GM12874 (cell line): ENCODE measurements at regions not wholly inside any gene's neighbourhood (a gene's known extent, or its start where the extent isn't known, plus 50 kb on each side); places are given as distances from the start of the nearest gene placed in this dataset.

Source experiments
- TF ChIP-seq, protein P1 (sequence below): IDR thresholded peaks from 2 replicates; pipeline ENCODE4 v1.5.1; 2011; ENCODE audit warnings: low read depth, mild to moderate bottlenecking, control low read depth, low read length, moderate library complexity; ENCODE audit not compliant: insufficient read depth

DNA sequence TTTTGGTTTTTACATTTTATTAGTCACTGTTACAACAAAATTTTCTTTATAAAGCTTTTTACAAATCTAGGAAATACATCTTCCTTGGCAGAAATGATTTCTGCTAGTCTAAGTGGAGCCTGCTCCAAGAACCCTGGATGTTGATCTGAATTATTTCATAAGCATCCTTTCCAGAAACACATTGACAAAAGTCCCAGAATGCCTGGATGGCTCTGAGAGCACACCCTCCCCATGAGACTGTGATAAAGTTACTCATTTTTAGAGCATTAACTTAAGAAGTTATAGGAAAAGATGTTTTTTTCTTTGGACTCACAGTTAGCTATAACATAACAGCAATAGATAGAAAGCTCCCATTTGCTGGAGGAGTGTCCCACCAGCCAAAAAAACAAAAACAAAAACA lies 559.6 kb upstream of the SPRY2 start:
- TF ChIP-seq, protein P1, sequence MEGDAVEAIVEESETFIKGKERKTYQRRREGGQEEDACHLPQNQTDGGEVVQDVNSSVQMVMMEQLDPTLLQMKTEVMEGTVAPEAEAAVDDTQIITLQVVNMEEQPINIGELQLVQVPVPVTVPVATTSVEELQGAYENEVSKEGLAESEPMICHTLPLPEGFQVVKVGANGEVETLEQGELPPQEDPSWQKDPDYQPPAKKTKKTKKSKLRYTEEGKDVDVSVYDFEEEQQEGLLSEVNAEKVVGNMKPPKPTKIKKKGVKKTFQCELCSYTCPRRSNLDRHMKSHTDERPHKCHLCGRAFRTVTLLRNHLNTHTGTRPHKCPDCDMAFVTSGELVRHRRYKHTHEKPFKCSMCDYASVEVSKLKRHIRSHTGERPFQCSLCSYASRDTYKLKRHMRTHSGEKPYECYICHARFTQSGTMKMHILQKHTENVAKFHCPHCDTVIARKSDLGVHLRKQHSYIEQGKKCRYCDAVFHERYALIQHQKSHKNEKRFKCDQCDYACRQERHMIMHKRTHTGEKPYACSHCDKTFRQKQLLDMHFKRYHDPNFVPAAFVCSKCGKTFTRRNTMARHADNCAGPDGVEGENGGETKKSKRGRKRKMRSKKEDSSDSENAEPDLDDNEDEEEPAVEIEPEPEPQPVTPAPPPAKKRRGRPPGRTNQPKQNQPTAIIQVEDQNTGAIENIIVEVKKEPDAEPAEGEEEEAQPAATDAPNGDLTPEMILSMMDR, result no peak

DNA sequence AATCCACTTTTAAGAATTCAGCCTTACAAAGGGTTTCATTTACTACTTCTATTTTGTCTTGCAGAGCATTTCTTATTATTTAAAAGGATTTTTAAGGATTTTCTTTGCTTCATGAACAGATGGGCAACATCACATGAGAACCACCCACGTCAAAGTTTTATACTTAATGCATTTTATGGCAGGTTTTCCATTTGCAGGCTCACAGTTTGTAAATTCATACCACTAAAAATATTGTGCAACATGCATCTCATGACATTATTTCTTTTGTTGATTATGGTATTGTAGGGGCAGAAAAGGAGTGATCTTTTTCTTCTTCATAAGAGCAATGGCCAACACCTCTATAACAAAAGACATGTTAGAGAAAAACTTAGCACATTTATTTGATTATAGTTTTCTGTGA lies 554.0 kb upstream of the SPRY2 start:
- TF ChIP-seq, protein P1, result no peak

DNA sequence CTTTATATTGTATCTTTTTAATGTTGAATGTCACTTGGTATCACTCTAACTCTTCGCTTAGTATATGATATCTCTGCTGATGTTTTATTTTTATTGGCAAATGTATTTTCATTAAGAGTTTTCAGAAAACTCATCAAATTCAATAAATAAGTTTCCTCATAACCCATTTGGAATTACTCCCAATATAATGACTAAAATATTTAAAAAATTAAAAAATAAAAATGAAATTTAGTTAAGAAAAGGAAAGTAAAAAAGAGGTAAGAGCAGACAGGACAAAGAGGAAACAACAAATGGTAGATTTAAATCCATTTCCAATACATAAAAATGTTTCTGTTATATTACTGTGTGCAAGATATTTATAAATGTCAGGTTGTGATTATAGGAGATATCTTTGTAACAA lies 548.9 kb upstream of the SPRY2 start:
- TF ChIP-seq, protein P1, result no peak

DNA sequence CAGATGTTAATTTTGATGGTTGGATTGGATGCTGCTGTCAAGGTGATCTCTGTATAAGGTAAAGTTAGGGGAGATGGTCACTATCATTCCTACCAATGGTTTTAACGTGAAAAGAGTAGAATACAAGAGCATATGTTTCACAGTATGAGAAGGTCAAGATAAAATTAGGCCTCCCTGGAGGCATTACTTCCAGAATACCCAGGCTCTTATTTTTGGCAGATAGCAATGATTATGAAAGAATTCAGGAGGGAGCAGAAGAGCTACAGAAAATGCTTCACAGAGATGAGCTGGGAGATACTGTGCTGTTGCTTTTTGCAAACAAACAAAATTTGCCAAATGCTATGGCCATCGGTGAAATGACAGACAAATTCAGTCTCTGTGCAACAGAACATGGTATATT lies 547.5 kb upstream of the SPRY2 start:
- TF ChIP-seq, protein P1, result no peak

DNA sequence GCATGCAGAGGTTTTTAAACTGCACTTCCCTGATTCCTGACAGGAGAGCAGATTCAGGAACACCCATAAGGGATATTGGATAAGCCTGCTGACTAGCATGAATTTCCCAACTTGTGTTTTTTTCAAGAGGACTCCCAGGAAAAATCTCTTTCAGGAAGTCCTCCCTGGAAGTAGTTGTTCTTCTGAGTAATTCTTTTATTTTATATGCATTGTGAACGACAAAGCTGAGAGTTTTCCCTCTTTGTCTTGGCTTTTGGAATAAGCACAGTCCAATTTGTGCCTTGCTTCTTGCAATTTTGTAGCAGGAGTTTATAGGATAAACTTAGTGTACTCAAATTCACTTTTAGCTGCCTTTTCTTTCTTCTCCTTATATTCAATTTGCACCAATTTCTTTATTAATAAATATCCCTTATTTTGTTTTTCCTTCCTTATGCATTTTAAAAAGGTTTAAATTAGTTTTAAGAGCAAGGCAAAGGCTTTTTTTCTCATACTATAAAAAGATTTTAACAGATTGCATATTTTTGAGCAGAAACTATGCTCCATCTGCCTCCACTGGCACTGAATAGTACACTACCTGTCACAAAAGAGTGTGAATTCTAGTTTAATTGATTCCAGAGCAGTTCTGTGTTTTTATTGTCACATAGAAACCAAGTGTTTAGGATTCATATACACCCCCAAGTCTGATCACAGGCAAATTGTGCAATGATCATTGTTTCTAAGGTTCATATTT lies 543.3 kb upstream of the SPRY2 start:
- TF ChIP-seq, protein P1, result no peak

DNA sequence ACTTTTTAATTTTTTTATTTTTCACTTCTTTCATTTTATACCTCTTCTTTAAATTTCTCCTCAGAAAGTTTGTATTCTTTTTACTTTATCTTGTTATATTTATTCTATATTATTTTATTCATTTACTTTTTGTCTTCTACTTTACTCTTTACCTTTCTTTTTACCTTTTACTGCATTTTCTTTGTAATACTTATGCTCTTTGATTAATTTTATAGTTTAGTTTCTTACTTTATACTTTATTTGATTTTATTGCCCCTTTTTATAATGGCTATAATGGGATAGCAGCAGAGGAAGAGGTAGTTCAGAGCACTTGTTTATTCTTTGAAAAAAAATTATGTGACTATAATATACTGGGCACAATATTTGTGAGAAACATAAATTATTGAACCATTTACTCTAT lies 542.6 kb upstream of the SPRY2 start:
- TF ChIP-seq, protein P1, result no peak

DNA sequence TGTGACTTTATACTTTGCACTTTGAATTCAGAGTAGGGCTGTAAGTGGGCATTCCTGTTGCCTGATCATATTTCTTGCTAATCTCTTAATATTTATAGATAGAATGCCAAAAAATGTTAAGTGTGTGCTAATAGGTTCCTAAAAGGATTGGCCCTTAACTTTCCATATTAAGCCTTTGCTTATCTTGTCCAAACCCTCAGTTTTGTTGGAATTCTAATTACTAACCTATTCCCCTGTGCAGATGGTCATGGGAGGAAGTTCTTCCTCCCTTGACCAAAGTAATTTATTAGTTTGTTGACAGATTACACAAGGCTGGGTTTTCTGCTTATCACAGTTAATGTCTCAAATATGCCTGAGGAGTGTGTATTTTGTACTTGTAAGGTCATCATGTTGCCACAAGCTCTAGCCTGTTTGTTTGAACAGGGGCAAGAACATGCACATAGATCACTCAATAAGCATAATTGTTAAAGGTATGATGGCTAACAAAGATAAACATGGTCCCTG lies 541.1 kb upstream of the SPRY2 start:
- TF ChIP-seq, protein P1, result no peak
